Esophagus squamous epithelium (tissue), 4 donors: ENCODE measurements at regions not wholly inside any gene's neighbourhood (a gene's known extent, or its start where the extent isn't known, plus 50 kb on each side); places are given as distances from the start of the nearest gene placed in this dataset.

Source experiments
- POLR2A ChIP-seq, 4 donors: fragments of 450-650 bp; IDR thresholded peaks; one replicate each; pipeline ENCODE4 v1.6.1; 2017; ENCODE audit warnings: antibody characterized with exemption in 4 of 4, mild to moderate bottlenecking in 4 of 4, moderate library complexity in 3 of 4
- TF ChIP-seq, protein P1 (sequence below), 6 experiments: fragments of 450-650 bp in 4 of 6; fragments of 200-600 bp in 2 of 6; sonication (generic) in 2 of 6; IDR thresholded peaks; one replicate each; pipeline ENCODE4 v1.5.1; 2016 to 2019; ENCODE audit warnings: antibody characterized with exemption in 6 of 6, mild to moderate bottlenecking in 4 of 6, moderate library complexity in 4 of 6

DNA sequence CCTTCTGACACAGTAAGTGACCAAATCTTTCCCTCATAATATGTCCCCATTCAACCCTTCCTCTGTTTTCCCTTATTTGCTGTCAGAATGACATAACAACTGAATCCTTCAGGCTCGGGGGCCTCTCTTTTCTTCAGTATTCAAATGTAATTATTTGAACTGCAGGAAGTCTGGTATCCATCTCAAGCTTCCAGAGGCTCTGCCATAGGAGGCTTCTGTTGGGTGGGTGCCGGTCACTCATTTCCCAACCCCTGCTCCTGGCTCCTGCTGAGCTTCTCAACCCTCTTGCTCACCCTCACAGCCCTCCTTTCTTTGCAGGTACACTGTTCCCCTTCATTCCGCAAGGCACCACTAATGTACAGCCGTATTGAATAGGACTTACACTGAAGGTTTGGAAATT, 151.8 kb upstream of the MAP3K1 start:
- TF ChIP-seq, protein P1, sequence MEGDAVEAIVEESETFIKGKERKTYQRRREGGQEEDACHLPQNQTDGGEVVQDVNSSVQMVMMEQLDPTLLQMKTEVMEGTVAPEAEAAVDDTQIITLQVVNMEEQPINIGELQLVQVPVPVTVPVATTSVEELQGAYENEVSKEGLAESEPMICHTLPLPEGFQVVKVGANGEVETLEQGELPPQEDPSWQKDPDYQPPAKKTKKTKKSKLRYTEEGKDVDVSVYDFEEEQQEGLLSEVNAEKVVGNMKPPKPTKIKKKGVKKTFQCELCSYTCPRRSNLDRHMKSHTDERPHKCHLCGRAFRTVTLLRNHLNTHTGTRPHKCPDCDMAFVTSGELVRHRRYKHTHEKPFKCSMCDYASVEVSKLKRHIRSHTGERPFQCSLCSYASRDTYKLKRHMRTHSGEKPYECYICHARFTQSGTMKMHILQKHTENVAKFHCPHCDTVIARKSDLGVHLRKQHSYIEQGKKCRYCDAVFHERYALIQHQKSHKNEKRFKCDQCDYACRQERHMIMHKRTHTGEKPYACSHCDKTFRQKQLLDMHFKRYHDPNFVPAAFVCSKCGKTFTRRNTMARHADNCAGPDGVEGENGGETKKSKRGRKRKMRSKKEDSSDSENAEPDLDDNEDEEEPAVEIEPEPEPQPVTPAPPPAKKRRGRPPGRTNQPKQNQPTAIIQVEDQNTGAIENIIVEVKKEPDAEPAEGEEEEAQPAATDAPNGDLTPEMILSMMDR (IDR thresholded peaks at IDR 0.05): no peak
- no peak for TF ChIP-seq POLR2A (IDR thresholded peaks at IDR 0.05)
